ENCODE measurements at regions not wholly inside any gene's neighbourhood (a gene's known extent, or its start where the extent isn't known, plus 50 kb on each side); places are given as distances from the start of the nearest gene placed in this dataset.

GRCh38 chr20:8994045-8994444 is 74.8 kb upstream of the PLCB4 start:
- TF ChIP-seq POLR2A (IDR thresholded peaks at IDR 0.05) (no peak), CTCF (IDR thresholded peaks at IDR 0.05) (no peak), POLR2AphosphoS5 (IDR thresholded peaks at IDR 0.05) (no peak)
